Kidney glomerular epithelial cell (primary cell): ENCODE measurements at regions not wholly inside any gene's neighbourhood (a gene's known extent, or its start where the extent isn't known, plus 50 kb on each side); places are given as distances from the start of the nearest gene placed in this dataset.
"Not testable (repeated sequence)": the region's sequence is repeated elsewhere in the genome, so short reads cannot be mapped to it uniquely, and the experiment has no call there.

Source experiments
- DNase-seq: peaks from one replicate; lab custom pipeline; 2025; lab: John Stamatoyannopoulos, UW

DNA sequence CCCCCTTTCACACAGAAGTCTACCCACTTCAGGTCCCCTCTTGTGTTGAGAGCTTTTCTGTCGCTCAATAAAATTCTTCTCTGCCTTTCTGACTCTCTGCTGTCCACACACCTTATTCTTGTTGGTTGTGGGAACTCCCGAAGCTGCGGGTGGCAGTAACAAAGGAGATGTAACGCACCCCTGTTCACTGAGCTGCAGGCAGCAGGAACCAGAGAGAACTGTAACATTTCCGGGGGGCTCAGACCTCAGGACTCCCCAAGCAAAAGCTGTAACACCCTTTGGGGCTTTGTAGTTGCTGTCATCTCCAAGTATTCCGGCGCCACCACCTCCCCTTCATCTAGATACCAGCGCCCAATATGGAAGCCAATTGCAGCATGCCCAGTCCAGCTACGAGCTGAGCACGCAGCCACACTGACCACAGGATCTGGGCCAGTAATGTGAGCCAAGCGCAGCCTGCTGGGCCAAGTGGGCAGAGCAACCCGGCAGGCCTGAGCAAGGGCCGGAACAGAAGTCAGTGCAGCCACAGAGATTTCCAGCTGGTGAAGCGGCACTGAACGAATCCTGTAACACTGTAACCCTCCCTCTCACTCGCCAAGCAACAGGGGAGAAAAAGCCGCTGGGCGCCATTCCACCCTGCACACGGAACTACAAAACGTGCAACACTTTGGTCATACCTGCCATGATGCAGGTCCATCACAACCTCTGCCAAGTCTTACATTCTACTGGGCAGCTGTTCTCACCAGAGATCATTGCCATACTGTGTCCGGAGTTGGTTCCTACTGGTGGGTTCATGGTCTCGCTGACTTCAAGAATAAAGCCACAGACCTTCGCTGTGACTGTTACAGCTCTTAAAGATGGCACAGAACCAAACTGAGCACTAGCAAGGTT, 194.3 kb downstream of the SPATA31A6 start:
- not testable (repeated sequence) for DNase-seq

DNA sequence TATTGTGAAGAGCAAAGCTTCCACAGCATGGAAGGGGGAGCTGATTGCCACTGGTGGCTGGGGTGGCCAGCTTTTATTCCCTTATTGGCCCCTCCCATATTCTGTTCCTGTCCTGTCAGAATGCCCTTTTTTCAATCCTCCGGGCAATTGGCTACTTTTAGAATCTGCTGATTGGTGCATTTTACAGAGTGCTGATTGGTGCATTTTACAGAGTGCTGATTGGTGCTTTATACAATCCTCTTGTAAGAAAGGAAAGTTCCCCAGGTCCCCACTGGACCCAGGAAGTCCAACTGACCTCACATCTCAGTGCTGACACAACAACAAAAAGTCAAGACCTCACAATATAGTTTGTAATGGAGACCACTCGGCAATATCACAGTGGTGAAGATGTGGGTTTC, 195.0 kb downstream of the SPATA31A6 start:
- DNase-seq: no peak

DNA sequence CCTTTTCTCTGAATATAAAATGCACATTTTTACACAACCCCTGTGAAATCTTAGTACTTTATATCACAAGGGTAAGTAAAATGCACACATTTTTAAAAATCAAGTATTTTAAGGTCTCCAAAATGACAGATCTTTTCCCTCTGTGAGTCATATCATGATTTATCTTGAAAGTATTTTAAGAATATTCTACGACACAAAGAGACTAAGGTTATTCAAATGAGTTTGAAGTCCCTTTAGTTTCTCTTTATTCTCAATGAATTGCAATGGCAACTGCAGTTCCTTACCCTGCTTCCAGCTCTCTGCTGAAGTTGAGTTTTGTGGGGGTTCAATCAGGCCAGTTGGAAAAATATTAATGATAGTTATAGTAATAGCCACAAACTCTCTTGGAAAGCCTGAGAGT, 196.1 kb downstream of the SPATA31A6 start:
- not testable (repeated sequence) for DNase-seq

DNA sequence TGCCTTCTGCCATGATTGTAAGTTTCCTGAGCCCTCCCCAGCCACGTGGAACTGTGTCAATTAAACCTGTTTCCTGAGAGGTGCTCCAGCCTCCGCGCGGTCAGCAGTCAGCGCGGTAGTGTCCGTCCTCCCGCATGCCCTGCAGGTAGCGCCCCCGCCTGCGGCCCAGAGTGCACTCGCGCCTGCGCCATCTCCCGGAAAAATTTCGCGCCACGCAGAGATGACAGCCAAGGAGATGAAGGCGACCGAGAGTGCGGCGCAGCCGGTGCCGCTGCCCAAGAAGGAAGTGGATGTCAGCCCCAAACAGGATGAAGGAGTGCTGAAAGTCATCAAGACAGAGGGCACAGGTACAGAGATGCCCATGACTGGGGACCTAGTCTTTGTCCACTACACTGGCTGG, 201.1 kb downstream of the SPATA31A6 start:
- DNase-seq: not testable (repeated sequence)

DNA sequence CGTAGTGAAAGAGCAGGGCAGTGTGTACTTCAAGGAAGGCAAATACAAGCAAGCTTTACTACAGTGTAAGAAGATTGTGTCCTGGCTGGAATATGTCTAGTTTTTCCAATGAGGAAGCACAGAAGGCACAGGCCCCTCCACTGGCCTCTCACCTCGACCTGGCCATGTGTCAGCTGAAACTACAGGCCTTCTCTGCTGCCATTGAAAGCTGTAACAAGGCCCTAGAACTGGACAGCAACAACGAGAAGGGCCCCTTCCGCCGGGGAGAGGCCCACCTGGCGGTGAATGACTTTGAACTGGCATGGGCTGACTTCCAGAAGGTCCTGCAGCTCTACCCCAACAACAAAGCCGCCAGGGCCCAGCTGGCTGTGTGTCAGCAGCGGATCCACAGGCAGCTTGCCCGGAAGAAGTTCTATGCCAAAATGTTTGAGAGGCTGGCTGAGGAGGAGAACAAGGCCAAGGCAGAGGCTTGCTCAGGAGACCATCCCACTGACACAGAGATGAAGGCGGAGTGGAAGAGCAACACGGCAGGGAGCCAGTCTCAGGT, 202.2 kb downstream of the SPATA31A6 start:
- not testable (repeated sequence) for DNase-seq

DNA sequence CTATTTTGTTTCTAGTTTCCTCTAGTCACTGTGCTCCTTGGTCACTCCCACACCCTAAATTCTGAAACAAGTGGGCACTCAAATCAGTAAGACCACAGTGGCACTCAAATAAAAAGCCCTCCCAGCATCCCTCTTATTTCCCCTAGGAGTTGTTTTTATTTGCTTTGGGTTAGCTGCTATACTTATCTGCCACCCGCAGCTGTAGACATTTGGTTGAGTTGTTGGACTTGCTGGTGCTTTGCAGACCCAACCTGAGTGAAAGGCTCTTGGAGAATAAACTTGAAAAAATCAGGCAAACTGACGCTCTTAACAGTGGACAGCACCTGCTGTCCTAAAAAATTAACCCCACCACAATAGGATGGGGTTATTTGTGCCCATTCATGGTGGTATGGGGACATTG, 203.0 kb downstream of the SPATA31A6 start:
- no peak for DNase-seq

DNA sequence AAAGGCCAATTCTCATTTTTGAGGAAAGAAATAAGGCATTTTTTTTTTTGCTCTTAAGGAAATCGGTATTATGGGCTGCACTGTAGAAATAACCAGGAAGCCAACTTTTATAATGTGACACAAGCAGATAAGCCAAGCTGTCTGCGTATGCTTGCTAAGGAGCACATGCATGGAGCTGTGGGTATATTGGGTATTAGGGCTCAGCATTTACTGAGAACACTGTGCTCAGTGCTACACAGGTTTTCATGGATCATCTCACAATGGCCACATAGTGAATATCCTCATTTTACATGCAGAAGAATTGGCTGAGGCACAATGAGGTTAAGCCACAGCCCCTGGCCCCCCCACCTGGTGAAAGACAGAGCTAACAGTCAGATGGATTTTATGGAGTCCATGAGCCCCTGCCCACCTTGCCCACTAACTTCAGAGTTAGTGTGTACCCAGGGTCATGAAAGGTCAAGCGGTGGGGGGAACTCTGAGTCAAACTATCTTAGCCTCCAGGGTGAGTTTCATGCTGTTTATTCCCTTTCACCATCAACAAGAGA, 204.8 kb downstream of the SPATA31A6 start:
- no peak for DNase-seq

DNA sequence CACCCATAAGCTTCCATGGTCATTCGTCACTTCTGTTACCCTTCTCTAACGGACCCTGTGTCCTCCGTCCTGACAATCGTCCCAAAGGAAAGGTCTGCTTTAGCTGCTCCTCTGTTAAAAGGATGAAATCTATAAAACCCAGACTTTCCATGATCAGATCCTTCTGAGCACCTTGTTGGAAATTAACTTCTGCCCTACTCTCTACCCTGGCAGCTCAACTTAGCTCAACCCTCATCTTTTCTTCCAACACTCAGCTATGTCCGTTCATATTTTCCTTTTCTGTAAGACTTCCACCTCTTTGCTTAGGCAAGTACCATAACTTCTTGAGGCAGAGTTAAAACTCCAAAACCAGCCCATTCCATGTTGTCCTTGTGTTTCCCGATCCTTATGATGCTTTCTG, 205.4 kb downstream of the SPATA31A6 start:
- no peak for DNase-seq

DNA sequence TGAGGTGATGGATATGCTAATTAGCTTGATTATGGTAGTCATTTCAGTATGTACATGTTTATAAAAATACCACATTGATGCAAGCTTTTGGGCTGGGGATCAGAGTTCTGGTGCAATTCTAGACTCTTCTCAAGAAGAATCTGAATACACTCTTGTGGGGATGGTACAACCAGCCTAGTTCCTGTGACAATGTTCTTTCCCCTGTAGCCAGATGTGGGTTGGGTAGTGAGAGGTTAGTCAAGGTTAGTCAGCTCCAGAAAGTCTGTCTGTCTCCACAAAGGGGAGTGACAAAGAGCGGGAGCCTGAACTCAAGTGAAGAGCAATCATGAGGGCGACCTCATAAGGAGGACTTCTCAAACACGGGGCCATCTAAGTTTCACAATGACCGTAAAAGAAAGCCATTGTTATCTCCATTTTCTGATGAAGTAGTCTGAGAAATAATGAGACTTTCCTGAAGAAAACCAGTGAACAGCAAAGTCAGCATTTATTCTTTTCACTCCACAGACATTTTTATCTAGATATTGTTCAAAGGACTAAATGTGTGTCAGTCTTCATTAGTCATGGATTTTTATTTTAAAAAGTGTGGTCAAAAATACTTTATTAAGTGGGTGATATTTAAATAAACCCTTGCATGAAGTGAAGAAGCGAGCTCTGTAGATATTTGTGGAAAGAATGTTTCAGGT, 209.5 kb downstream of the SPATA31A6 start:
- DNase-seq: not testable (repeated sequence)

DNA sequence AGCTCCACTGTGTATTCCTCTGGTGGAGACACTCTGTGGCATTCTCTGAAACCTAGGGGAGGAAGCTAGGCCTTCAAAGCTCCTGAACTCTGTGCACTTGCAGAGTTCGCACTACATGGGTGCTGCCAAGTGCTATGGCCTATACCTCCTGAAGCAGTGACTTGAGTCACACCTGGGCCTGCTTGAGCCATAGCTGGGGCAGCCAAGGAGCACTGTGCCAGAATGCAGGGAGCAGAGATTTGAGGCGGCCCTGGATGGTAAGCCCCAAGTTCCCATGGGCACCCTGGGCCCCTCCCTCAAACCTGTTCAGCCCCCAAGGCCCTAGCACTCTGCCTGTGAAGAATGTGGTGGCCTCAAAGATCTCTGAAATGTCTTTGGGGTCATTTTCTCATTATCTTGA, 212.9 kb downstream of the SPATA31A6 start:
- no peak for DNase-seq

DNA sequence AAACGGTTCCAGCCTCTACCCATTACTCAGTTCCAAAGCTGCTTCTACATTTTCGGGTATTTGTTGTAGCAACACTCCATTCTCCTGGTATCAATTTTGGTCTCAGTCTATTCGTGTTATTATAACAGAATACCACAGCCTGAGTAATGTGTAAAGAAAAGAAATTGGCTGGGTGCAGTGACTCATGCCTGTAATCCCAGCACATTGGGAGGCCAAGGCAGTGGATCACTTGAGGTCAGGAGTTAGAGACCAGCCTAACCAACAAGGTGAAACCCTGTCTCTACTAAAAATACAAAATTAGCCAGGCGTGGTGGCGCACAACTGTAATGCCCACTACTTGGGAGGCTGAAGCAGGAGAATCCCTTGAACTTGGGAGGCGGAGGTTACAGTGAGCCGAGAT, 213.9 kb downstream of the SPATA31A6 start:
- DNase-seq: not testable (repeated sequence)

DNA sequence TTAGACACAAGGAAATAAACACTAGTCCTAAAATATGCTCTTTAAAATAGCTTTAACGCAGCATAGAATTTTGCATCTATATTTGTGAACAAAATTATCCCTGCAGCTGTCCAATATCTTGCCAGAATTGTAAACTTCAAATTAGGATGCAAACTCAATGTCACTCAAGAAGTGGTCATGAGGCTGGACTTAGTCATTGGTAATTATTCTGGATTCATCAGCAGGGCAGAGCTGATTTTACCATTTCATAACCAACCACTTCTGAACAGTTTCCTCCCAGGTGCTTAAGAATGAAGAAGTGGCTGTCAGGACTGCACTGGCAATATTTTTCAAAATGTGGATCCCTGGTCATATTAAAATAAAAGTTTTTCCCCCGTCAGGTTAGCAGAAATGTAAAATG, 219.5 kb downstream of the SPATA31A6 start:
- not testable (repeated sequence) for DNase-seq

DNA sequence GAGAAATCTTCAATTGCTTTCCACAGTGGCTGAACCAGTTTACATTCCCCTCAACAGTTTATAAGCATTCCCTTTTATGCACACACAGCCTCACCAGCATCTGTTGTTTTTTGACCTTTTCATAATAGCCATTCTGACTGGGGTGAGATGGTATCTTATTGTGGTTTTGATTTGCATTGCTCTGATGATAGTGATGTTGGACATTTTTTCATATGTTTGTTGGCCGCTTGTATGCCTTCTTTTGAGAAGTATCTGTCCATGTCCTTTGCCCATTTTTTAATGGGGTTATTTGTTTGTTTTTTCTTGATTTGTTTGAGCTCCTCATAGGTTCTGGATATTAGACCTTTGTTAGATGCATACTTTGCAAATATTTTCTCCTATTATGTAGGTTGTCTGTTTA, 226.1 kb downstream of the SPATA31A6 start:
- not testable (repeated sequence) for DNase-seq

DNA sequence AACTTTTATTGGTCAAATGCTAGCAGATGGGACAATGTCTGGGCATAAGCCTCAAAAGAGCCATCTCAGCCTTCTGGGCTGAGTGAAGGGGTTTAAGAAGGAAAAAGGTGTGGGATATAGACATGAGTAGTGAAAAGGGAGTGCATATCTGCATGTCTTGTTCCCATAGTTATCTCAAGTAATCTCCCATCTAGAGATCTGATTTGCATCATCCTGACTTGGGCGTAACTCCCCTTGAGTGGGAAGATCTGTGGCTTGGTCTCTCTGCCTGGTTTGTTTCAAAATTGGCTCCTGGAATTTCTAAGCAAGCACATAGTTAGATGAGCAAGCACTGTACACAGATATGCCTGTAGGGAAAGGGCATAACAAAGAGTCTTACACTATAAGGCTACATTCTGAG, 228.9 kb downstream of the SPATA31A6 start:
- DNase-seq: not testable (repeated sequence)

DNA sequence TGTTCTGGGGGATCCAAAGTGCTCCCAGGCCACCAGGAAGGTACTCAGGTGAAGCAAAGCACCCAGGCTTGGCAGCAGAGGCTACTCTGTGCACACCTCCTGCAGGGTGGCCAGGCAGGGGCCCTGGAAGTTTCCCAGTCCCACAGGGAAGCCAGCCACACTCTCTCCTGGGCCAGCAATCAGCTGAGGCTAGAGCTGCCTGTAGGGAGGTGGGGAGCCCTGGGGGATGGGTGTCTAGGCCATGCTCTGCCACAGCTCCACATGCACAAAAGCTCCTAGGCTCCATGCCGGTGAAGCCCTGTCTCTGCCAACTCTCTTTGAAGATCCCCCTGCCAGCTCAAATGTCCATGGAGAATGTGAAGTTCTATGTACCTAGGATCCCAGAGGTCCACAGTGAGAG, 231.4 kb downstream of the SPATA31A6 start:
- not testable (repeated sequence) for DNase-seq

DNA sequence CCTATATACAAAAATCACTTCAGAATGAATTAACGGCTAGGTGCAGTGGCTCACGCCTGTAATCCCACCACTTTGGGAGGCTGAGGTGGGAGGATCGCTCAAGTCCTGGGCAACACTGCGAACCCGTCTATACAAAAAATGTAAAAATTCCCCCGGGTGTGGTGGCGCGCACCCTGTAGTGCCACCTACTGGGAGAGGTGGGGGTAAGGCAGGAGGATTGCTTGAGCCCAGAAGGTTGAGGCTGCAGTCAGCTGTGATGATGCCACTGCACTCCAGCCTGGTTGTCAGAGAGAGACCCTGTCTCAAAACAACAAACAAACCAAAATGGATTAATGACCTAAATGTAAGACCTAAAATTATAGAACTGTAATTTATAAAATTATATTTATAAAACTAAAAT, 236.2 kb downstream of the SPATA31A6 start:
- DNase-seq: not testable (repeated sequence)

DNA sequence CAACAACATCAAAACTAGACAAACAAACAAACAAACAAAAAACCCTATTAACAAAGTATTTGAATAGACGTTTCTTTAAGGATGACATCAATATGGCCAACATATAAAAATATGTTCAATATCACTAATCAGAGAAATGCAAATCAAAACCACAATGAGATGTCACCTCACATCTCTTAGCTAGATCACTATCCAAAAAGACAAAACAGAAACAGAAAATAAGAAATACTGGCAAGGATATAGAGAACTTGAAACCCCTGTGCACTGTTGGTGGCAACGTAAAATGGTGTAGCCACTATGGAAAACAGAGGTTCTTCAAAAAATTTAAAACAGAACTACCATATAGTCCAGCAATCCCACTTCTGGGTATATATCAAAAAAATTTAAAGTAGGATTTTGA, 236.9 kb downstream of the SPATA31A6 start:
- not testable (repeated sequence) for DNase-seq

DNA sequence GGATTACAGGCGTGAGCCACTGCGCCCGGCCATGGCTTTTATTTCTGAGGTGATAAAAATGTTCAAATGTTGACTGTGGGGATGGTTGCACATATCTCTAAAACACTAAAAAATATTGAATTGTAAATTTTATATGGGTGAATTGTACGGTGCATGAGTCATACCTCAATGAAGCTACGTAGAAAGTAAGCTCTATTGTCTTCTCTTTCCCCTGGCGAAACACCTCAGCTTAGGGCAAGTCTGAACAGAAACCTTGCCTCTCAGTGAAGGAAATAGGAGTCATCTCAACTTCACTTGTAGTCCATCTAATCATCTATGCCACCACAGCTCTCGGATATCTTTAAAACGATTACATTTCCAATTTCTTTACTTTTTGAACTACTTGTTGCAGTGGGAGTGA, 238.2 kb downstream of the SPATA31A6 start:
- not testable (repeated sequence) for DNase-seq

DNA sequence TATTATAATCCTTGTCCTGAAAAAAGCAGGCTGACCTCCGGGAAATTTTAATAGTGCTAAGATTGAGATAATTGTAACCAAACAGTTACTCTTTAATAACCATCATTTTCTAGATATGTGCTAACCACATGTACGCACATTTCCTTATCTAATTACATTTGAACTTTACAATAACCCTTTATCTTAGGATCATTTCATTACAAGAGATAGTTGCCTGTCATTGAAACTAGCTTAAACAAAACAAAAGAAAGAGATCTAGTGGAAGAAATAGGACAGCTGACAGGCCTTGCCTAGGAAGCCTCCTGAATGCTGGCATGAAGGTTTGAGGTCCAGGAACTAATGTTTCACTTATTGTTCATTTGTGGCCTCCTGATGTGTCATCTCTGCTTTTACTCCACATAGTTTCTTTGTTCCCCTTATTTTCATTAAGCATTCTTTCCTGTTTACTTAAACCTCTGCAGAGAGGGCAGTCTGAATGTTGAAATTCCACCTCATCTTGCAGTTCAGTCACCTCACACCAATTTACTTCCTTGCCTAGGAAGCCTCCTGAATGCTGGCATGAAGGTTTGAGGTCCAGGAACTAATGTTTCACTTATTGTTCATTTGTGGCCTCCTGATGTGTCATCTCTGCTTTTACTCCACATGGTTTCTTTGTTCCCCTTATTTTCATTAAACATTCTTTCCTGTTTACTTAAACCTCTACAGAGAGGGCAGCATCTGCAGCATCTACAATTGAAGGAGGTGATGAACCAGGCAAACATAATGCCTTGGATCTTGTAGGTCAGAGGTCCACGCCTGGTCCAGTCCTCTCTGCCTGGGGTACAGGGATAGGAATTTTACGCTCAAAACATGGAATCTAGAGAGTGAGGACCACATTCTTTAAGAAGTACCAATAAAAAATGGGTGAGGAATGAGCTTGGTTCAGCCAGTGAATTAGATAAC, 247.5 kb downstream of the SPATA31A6 start:
- DNase-seq: peak; percentile 68

DNA sequence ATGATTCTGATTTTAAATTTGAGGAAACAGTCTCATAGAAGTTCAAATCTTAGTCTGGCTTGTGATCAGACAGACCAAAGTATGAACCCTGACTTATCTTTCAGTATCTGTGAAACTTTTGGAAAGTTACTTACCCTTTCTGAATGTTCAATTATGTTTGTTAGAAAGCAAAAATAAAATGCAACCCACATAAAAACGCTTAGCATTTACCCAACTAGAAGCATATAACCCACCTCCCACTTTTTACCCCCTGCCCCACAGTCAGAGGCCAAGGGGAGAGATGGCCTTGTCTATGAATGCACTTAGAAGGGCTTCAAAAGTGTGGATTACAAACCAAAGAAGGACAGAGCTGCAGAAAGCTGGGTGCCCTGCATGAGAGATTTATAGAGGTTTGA, 248.2 kb downstream of the SPATA31A6 start:
- DNase-seq: not testable (repeated sequence)
